ENCODE measurements at regions not wholly inside any gene's neighbourhood (a gene's known extent, or its start where the extent isn't known, plus 50 kb on each side); places are given as distances from the start of the nearest gene placed in this dataset.

GRCh38 chr3:135911110-135911509, 54.4 kb upstream of the PPP2R3A start:
- no peaks in the 10 kb centered on the region for H3K9me3 ChIP-seq (ENCODE audit: low read depth)
- no peak overlapping the region for H3K4me2 ChIP-seq
- H3K4me1 ChIP-seq (ENCODE audit: insufficient read depth) = no peaks in the 10 kb centered on the region
- H3K9me2 ChIP-seq (replicated peaks; ENCODE audit: insufficient read depth) = no peaks in the 10 kb centered on the region
- H3K4me3 ChIP-seq = no peak overlapping the region
- H3K79me2 ChIP-seq = no peaks in the 10 kb centered on the region
- TF ChIP-seq CTCF (IDR thresholded peaks at IDR 0.05; ENCODE audit: poor library complexity) (no peak), EZH2 (IDR thresholded peaks at IDR 0.05; ENCODE audit: borderline replicate concordance) (no peak), EZH2phosphoT487 (IDR thresholded peaks at IDR 0.05; ENCODE audit: low read depth, severe bottlenecking, unreplicated experiment) (no peak)
- H4K20me1 ChIP-seq (ENCODE audit: insufficient read depth, poor library complexity, severe bottlenecking) = no peaks in the 10 kb centered on the region
- H3K36me3 ChIP-seq (replicated peaks; ENCODE audit: insufficient read depth, low read depth) = no peaks in the 10 kb centered on the region
- H2AFZ ChIP-seq = no peak overlapping the region
- H3K27me3 ChIP-seq = no peaks in the 10 kb centered on the region
- no peak overlapping the region for H3K27ac ChIP-seq
- 41% methylated on average over 2 of the region's 2 CpGs for WGBS (ENCODE audit: low lambda C conversion rate, missing lambda C conversion rate)
- DNase-seq (ENCODE audit: low spot score) = no peak

GRCh38 chr3:135915206-135915605, 50.3 kb upstream of the PPP2R3A start:
- Histone ChIP-seq H3K27me3 (no peaks in the 10 kb centered on the region), H4K20me1 (ENCODE audit: insufficient read depth, poor library complexity, severe bottlenecking) (no peaks in the 10 kb centered on the region), H3K4me2 (no peak overlapping the region), H3K9me2 (replicated peaks; ENCODE audit: insufficient read depth) (no peaks in the 10 kb centered on the region), H2AFZ (no peak overlapping the region), H3K9me3 (ENCODE audit: low read depth) (no peaks in the 10 kb centered on the region), H3K27ac (no peak overlapping the region), H3K36me3 (replicated peaks; ENCODE audit: insufficient read depth, low read depth) (no peaks in the 10 kb centered on the region), H3K4me1 (ENCODE audit: insufficient read depth) (no peaks in the 10 kb centered on the region), H3K79me2 (no peaks in the 10 kb centered on the region), H3K4me3 (no peak overlapping the region)
- no peak for TF ChIP-seq CTCF (IDR thresholded peaks at IDR 0.05; ENCODE audit: poor library complexity)
- no peak for TF ChIP-seq EZH2 (IDR thresholded peaks at IDR 0.05; ENCODE audit: borderline replicate concordance)
- WGBS (ENCODE audit: low lambda C conversion rate, missing lambda C conversion rate) = 78% methylated on average over 2 of the region's 2 CpGs
- DNase-seq (ENCODE audit: low spot score) = no peak
